ENCODE measurements at regions not wholly inside any gene's neighbourhood (a gene's known extent, or its start where the extent isn't known, plus 50 kb on each side); places are given as distances from the start of the nearest gene placed in this dataset.

DNA sequence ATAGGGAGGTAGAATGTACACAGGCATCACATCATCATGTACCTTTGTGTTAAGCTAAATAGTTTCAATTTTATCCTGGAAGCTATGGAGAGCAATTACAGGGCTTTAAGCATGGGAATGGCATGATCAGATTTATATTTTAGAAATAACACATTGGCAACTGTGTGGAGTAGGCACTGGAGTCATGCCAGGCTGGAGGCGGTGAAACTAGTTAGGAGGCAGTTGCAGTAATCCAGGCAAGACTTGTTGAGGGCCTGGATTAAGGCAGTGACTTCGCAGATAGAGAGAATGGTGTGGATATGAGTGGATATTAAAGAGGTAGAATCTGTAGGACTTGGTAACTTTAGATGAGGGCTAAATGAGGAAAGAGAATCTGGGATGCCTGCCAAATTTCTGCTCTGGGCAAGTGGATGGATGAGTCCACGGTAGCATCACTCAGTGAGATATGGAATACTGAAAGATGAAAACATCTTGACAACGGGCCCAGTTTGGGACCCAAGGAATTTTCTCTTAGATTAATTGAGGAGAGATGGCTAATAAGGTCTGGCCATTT, 506.2 kb downstream of the FGF9 start:
- H3K4me3 ChIP-seq (ENCODE audit: low read depth, low read length): no peak overlapping the region
- no peak for DNase-seq (ENCODE audit: low read depth)
- TF ChIP-seq, protein P1, sequence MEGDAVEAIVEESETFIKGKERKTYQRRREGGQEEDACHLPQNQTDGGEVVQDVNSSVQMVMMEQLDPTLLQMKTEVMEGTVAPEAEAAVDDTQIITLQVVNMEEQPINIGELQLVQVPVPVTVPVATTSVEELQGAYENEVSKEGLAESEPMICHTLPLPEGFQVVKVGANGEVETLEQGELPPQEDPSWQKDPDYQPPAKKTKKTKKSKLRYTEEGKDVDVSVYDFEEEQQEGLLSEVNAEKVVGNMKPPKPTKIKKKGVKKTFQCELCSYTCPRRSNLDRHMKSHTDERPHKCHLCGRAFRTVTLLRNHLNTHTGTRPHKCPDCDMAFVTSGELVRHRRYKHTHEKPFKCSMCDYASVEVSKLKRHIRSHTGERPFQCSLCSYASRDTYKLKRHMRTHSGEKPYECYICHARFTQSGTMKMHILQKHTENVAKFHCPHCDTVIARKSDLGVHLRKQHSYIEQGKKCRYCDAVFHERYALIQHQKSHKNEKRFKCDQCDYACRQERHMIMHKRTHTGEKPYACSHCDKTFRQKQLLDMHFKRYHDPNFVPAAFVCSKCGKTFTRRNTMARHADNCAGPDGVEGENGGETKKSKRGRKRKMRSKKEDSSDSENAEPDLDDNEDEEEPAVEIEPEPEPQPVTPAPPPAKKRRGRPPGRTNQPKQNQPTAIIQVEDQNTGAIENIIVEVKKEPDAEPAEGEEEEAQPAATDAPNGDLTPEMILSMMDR (IDR thresholded peaks at IDR 0.05; ENCODE audit: control insufficient read depth, extremely low read depth, insufficient read depth): no peak

DNA sequence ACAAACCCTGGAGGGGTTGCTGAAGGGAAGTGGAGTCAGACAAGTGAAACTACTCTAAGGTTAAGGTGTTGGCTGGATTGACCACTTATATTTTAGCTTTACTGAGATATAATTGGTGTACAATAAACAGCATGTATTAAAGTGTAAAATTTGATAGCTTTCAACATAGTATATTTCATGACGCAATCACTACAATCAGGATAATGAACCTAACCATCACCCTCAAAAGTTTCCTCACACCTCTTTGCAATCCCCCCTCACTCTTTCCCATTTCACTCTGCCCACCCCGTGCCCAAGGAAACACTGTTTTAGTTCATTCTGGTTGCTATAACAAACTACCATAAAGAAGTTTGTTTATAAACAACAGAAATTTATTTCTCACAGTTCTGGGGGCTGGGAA, 508.0 kb downstream of the FGF9 start:
- no peak overlapping the region for H3K4me3 ChIP-seq (ENCODE audit: low read depth, low read length)
- DNase-seq (ENCODE audit: low read depth): no peak
- TF ChIP-seq, protein P1 (IDR thresholded peaks at IDR 0.05; ENCODE audit: control insufficient read depth, extremely low read depth, insufficient read depth): no peak

DNA sequence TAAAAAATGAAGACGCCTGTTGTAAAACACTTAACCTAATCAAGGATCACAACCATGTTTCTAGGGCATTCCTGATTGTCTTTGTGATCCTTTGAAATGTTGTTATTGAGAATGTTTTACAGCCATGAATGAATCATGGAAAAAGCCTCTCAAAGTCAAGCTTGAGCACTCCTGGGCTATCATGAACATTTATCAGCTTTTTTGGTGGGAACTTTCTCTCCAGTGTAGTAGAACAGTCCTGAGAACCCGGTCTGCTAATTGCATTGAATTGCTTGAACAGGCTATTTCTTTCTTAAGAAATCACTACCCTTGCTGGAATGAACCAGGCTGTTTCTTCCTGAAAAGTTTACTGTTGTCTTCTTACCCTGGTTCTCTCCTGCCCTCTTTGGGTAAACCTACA, 516.5 kb downstream of the FGF9 start:
- no peak overlapping the region for H3K4me3 ChIP-seq (ENCODE audit: low read depth, low read length)
- no peak for DNase-seq (ENCODE audit: low read depth)
- TF ChIP-seq, protein P1 (IDR thresholded peaks at IDR 0.05; ENCODE audit: control insufficient read depth, extremely low read depth, insufficient read depth): no peak

DNA sequence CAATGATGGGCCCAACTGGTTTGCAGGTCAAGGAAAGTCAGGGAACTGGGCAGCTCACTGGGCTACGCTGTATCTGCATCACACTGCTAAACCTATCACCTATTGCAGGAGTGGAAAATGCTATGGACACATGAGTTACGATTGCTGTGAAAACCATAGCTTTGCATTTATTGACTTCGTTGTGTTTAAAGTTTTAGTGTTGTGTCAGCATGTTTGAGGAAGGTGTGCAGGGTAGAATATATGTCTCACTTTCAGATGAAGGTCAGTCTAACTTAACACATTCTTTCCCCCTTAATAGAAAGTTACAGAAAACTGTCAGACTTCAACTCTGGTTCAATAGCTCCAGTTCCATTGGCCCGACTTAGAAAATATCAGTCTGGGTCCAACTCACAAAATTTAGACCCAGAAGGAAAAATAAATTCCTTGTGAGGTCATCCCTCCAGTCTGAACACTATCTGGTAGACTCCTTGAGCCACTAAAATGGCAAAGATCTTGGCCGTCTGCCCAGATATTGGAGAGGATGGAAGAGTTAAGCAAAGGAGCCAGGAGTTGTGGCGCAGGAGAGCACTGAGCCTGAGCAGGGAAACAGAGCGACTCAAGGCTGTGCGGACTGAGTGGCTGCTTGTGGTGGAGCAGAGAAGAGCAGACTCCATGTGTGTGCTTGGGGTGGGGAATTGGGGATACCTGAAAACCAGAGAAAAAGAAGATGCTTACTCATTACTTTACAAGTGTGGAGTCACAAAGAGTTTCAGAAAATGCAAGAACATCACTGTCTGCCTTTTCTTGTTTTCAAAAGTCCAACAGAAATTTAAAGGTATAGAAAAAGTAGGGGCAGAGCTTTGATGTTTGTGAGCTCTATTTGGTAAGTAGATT, 518.5 kb downstream of the FGF9 start:
- TF ChIP-seq, protein P1 (IDR thresholded peaks at IDR 0.05; ENCODE audit: control insufficient read depth, extremely low read depth, insufficient read depth): no peak
- H3K4me3 ChIP-seq (ENCODE audit: low read depth, low read length): no peak overlapping the region
- no peak for DNase-seq (ENCODE audit: low read depth)

DNA sequence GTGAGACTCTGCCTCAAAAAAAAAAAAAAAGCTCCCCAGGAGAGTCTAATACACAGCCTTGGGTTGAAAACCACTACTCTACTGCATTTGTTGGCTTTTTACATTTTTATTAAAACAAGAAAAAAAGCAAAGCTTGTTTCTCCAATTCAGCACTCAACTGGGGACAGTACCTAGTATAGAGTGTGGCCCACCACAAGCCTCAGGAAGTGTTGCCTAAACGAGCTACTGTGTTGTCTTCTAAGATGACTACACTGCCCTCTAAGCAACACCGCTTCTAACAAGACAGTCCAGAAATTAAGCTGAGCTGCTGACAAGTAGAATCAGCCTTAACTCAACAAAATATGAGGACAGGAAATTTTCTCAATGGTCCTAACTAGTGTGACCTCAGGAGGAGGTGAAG, 522.2 kb downstream of the FGF9 start:
- no peak overlapping the region for H3K4me3 ChIP-seq (ENCODE audit: low read depth, low read length)
- DNase-seq (ENCODE audit: low read depth): no peak
- TF ChIP-seq, protein P1 (IDR thresholded peaks at IDR 0.05; ENCODE audit: control insufficient read depth, extremely low read depth, insufficient read depth): no peak

DNA sequence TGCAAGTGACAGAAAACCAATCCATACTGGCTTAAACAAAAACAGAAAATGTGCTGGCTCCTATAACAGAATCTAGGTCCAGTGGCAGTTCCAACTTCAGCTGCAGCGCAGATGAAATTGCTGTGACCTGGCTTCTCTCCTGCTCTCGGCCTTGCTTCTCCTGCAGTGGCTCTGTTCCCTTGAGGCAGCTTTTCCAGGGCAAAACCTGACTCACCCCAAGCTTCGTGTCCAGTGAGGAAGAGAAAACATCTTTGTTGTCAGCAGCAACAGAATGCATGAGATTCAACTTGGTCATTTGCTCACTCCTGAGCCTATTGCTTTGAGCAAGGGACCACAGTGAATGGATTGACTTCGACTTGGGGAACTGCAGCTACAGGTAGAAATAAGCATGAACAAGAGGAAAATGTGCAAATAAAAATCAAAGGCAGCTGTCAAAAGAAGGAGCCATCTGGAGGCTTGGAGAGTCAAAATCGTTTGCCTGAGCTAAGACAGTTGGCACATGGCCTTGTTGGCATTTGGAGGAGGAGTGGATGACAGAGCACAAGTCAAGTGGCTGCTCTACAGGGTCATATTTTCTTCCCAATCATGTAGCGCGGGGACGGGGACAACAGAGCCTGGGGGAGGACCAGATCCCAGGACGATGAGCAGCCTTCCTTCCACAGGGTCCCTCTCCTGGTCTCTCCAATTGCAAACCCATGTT, 523.4 kb downstream of the FGF9 start:
- DNase-seq (ENCODE audit: low read depth): no peak
- TF ChIP-seq, protein P1 (IDR thresholded peaks at IDR 0.05; ENCODE audit: control insufficient read depth, extremely low read depth, insufficient read depth): no peak
- H3K4me3 ChIP-seq (ENCODE audit: low read depth, low read length): no peak overlapping the region
